HCT116 (cell line): ENCODE measurements at regions not wholly inside any gene's neighbourhood (a gene's known extent, or its start where the extent isn't known, plus 50 kb on each side); places are given as distances from the start of the nearest gene placed in this dataset.

Source experiments
- CBX3 ChIP-seq: IDR thresholded peaks from 2 replicates; pipeline ENCODE4 v1.6.1; 2012; ENCODE audit warnings: low read depth
- CTCF ChIP-seq, 3 experiments: fragments of 200-600 bp in 1 of 3; sonication (generic) in 1 of 3; IDR thresholded peaks in 2 of 3; conservative IDR thresholded peaks in 1 of 3; 2 replicates each; pipeline ENCODE4 v1.5.1; 2012 to 2017; ENCODE audit warnings: low read depth in 2 of 3, low read length in 2 of 3, antibody characterized with exemption in 1 of 3, borderline replicate concordance in 1 of 3, control low read depth in 1 of 3, mild to moderate bottlenecking in 1 of 3, mixed read lengths in 1 of 3, mixed run types in 1 of 3, moderate library complexity in 1 of 3; ENCODE audit not compliant: insufficient read depth in 1 of 3
- EGR1 ChIP-seq: IDR thresholded peaks from 2 replicates; pipeline ENCODE4 v1.6.1; 2012; ENCODE audit warnings: low read depth
- ELF1 ChIP-seq: IDR thresholded peaks from 2 replicates; pipeline ENCODE4 v1.6.1; 2012; ENCODE audit warnings: low read depth, borderline replicate concordance
- JUND ChIP-seq: IDR thresholded peaks from 2 replicates; pipeline ENCODE4 v1.6.1; 2012
- REST ChIP-seq: IDR thresholded peaks from 2 replicates; pipeline ENCODE4 v1.6.1; 2012; ENCODE audit warnings: low read depth
- TCF7L2 ChIP-seq: IDR thresholded peaks from 2 replicates; pipeline ENCODE4 v1.7.0; 2011; ENCODE audit warnings: borderline replicate concordance, inconsistent platforms; ENCODE audit not compliant: insufficient read depth, insufficient read length; ENCODE audit errors: extremely low read depth
- YY1 ChIP-seq: IDR thresholded peaks from 2 replicates; pipeline ENCODE4 v1.6.1; 2011; ENCODE audit warnings: low read length, low read depth, moderate library complexity, mild to moderate bottlenecking; ENCODE audit not compliant: insufficient replicate concordance; ENCODE audit errors: extremely low read depth
- ZFX ChIP-seq: fragments of 450-650 bp; IDR thresholded peaks from 2 replicates; pipeline ENCODE4 v1.6.1; 2017
- ZNF274 ChIP-seq: fragments of 200-500 bp; sonication (Bioruptor generic); IDR thresholded peaks from 2 replicates; pipeline ENCODE4 v1.6.1; 2014; ENCODE audit warnings: mild to moderate bottlenecking, low read depth, low read length, inconsistent platforms

- TF ChIP-seq REST: no peak
- no peak for TF ChIP-seq YY1
- TF ChIP-seq ELF1: no peak
- no peak for TF ChIP-seq ZFX
- no peak for TF ChIP-seq CBX3
- TF ChIP-seq CTCF (IDR thresholded peaks at IDR 0.05 in 2 of 3, conservative IDR thresholded peaks at IDR 0.05 in 1 of 3; ENCODE audit: borderline replicate concordance in 1 of 3, insufficient read depth in 1 of 3, low read depth in 2 of 3, low read length in 2 of 3): no peak
- no peak for TF ChIP-seq ZNF274
- no peak for TF ChIP-seq JUND
- TF ChIP-seq TCF7L2: no peak
- no peak for TF ChIP-seq EGR1
- TF ChIP-seq, all 23 proteins: peak for 0
These were observed 81.6 kb upstream of the RNF32 start (continued) for GRCh38 chr7:156559001-156559400.
